Naive thymus-derived CD4-positive, alpha-beta T cell (primary cell): ENCODE measurements at regions not wholly inside any gene's neighbourhood (a gene's known extent, or its start where the extent isn't known, plus 50 kb on each side); places are given as distances from the start of the nearest gene placed in this dataset.
A peak's percentile ranks its signal among the peaks of the same experiment; 100 is the strongest.

Source experiments
- ATAC-seq: fragments of 150-1000 bp; cut with Tn5 transposase; 2 replicates; pipeline ENCODE4 v1.10.0; 2021; ENCODE audit warnings: mild to moderate bottlenecking, moderate library complexity
- CTCF ChIA-PET: fragments of 350-600 bp; sonication (Branson Sonifier 250); formaldehyde crosslinking; loops from one replicate; lab custom pipeline; 2021; ENCODE audit warnings: antibody characterized with exemption; lab: Charles Lee
- POLR2A ChIA-PET: fragments of 350-600 bp; sonication (Branson Sonifier 250); formaldehyde crosslinking; loops from one replicate; lab custom pipeline; 2021; ENCODE audit warnings: antibody characterized with exemption, inconsistent platforms; lab: Charles Lee
- DNase-seq, 9 donors: peaks; one replicate each; pipeline versions ENCODE4 v3.0.0 to v3.0.0-alpha.2; 2020 to 2022; ENCODE audit warnings: mixed read lengths in 1 of 9
- H3K27ac ChIP-seq: one replicate; pipeline ENCODE4 v1.7.0; 2013; ENCODE audit warnings: mild to moderate bottlenecking, low read depth, low read length, moderate library complexity
- H3K27me3 ChIP-seq, 2 donors: one replicate each; pipeline ENCODE4 v1.7.0; 2013; ENCODE audit warnings: low read length in 2 of 2, mild to moderate bottlenecking in 2 of 2, moderate library complexity in 2 of 2; ENCODE audit not compliant: control insufficient read depth in 2 of 2, insufficient read depth in 2 of 2
- H3K36me3 ChIP-seq, 3 experiments: 1 replicate in 2 of 3; 2 replicates in 1 of 3; pipeline ENCODE4 v1.7.0; 2013; ENCODE audit warnings: low read length in 3 of 3, mild to moderate bottlenecking in 3 of 3, moderate library complexity in 1 of 3; ENCODE audit not compliant: insufficient read depth in 3 of 3, control insufficient read depth in 2 of 3
- H3K4me1 ChIP-seq, 2 donors: one replicate each; pipeline ENCODE4 v1.7.0; 2013; ENCODE audit warnings: low read length in 2 of 2, mild to moderate bottlenecking in 2 of 2, moderate library complexity in 1 of 2; ENCODE audit not compliant: control insufficient read depth in 2 of 2, insufficient read depth in 2 of 2
- H3K4me3 ChIP-seq: 2 replicates; pipeline ENCODE4 v1.7.0; 2013; ENCODE audit warnings: mild to moderate bottlenecking, low read length
- H3K9me3 ChIP-seq, 3 experiments: 1 replicate in 2 of 3; 2 replicates in 1 of 3; pipeline ENCODE4 v1.7.0; 2013; ENCODE audit warnings: low read length in 3 of 3; ENCODE audit not compliant: control insufficient read depth in 2 of 3
- H3K27ac Mint-ChIP-seq, 9 donors: one replicate each; pipeline ENCODE4 v1.8.0; 2020 to 2022; ENCODE audit warnings: mixed read lengths in 9 of 9, mild to moderate bottlenecking in 8 of 9, moderate library complexity in 5 of 9, inconsistent platforms in 2 of 9
- H3K27me3 Mint-ChIP-seq, 5 donors: one replicate each; pipeline ENCODE4 v1.8.0; 2021 to 2022; ENCODE audit warnings: mixed read lengths in 5 of 5, mild to moderate bottlenecking in 1 of 5
- H3K36me3 Mint-ChIP-seq, 5 donors: one replicate each; pipeline ENCODE4 v1.8.0; 2020 to 2022; ENCODE audit warnings: mixed read lengths in 5 of 5, mild to moderate bottlenecking in 3 of 5, inconsistent platforms in 1 of 5
- H3K4me1 Mint-ChIP-seq, 7 donors: one replicate each; pipeline ENCODE4 v1.8.0; 2020 to 2022; ENCODE audit warnings: mixed read lengths in 7 of 7, mild to moderate bottlenecking in 3 of 7, inconsistent platforms in 1 of 7
- H3K4me3 Mint-ChIP-seq, 10 donors: one replicate each; pipeline ENCODE4 v1.8.0; 2020 to 2022; ENCODE audit warnings: mild to moderate bottlenecking in 10 of 10, mixed read lengths in 10 of 10, moderate library complexity in 6 of 10, inconsistent platforms in 2 of 10
- H3K9me3 Mint-ChIP-seq, 11 donors: one replicate each; pipeline ENCODE4 v1.8.0; 2020 to 2022; ENCODE audit warnings: mixed read lengths in 11 of 11, mild to moderate bottlenecking in 4 of 11, inconsistent platforms in 1 of 11, moderate library complexity in 1 of 11
- intact Hi-C, 2 donors: fragments of 100-400 bp; cut with micrococcal nuclease; formaldehyde crosslinking; loops; one replicate each; pipeline ENCODE4 v1.15.1; 2023

- POLR2A ChIA-PET, result no interaction called here
- H3K4me3 Mint-ChIP-seq, result no peak overlapping the region
Measured at GRCh38 chr4:173934201-173934600, 349.3 kb downstream of the FBXO8 start.

DNA sequence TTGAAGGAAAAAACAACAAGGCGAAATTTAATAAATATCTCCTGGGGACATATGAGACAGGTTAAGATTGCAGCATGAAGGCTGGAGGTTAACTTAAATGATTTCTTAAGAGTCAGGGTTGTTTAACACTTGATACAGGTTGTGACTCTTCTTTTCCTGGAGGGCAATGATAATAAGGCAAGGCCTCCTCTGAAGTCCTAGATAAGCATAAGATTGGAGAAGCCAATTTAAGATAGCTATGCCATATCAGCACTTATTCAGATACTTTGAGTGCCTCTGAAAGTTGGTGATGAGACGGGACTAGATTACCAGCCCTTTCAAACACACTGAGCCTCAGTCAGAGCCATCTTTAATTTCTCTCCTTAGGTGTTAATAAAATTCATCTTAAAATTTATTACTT, 350.8 kb downstream of the FBXO8 start:
- peaks cover 0 to 15% (median 10%) of the 10 kb centered on the region in 5 donors for H3K27me3 Mint-ChIP-seq
- H3K9me3 Mint-ChIP-seq, result no peaks in the 10 kb centered on the region
- H3K4me1 ChIP-seq, result no peaks in the 10 kb centered on the region
- CTCF ChIA-PET, result no interaction called here
- H3K9me3 ChIP-seq, result no peaks in the 10 kb centered on the region
- no peak overlapping the region for H3K27ac ChIP-seq
- no peak overlapping the region for H3K4me3 ChIP-seq
- no peaks in the 10 kb centered on the region for H3K36me3 ChIP-seq
- H3K36me3 Mint-ChIP-seq, result no peaks in the 10 kb centered on the region
- intact Hi-C loops, result loop anchor here in 1 of 2 donors (5.0 kb wide), 1 partner anchor 500 kb away; no protein-coding TSS in a partner anchor
- no peak for DNase-seq
- no peaks in the 10 kb centered on the region for H3K27me3 ChIP-seq
- no peak for ATAC-seq
- H3K4me3 Mint-ChIP-seq, result no peak overlapping the region
- POLR2A ChIA-PET, result no interaction called here
- H3K27ac Mint-ChIP-seq, result no peak overlapping the region
- no peaks in the 10 kb centered on the region for H3K4me1 Mint-ChIP-seq

More at GRCh38 chr4:173934201-173934600, 349.3 kb downstream of the FBXO8 start:
- peaks cover 0 to 15% (median 10%) of the 10 kb centered on the region in 5 donors for H3K27me3 Mint-ChIP-seq
- Histone ChIP-seq H3K4me1 (no peaks in the 10 kb centered on the region), H3K4me3 (no peak overlapping the region), H3K36me3 (no peaks in the 10 kb centered on the region), H3K27me3 (no peaks in the 10 kb centered on the region), H3K27ac (no peak overlapping the region), H3K9me3 (no peaks in the 10 kb centered on the region)
- H3K36me3 Mint-ChIP-seq, result no peaks in the 10 kb centered on the region
- DNase-seq (no peak), ATAC-seq (no peak)
- no peaks in the 10 kb centered on the region for H3K4me1 Mint-ChIP-seq
- CTCF ChIA-PET, result no interaction called here
- intact Hi-C loops, result loop anchor here in 1 of 2 donors (5.0 kb wide), 1 partner anchor 502 kb away; no protein-coding TSS in a partner anchor
- no peak overlapping the region for H3K27ac Mint-ChIP-seq
- H3K9me3 Mint-ChIP-seq, result no peaks in the 10 kb centered on the region

GRCh38 chr4:173930329-173930967, 353.0 kb downstream of the FBXO8 start:
- Mint-ChIP-seq H3K36me3 (no peaks in the 10 kb centered on the region), H3K4me3 (no peak overlapping the region), H3K9me3 (peaks cover 0 to 5% (median 0%) of the 10 kb centered on the region in 11 donors), H3K4me1 (no peaks in the 10 kb centered on the region), H3K27me3 (peaks cover 0 to 9% (median 0%) of the 10 kb centered on the region in 5 donors), H3K27ac (no peak overlapping the region)
- no peaks in the 10 kb centered on the region for H3K36me3 ChIP-seq
- DNase-seq (no peak), ATAC-seq (no peak)
- H3K9me3 ChIP-seq, result no peaks in the 10 kb centered on the region
- ChIA-PET CTCF (no interaction called here), POLR2A (no interaction called here)
- H3K4me3 ChIP-seq, result no peak overlapping the region
- intact Hi-C loops, result loop anchor here in 1 of 2 donors (5.0 kb wide), 1 partner anchor 498 kb away; no protein-coding TSS in a partner anchor
- no peaks in the 10 kb centered on the region for H3K27me3 ChIP-seq
- no peaks in the 10 kb centered on the region for H3K4me1 ChIP-seq
- H3K27ac ChIP-seq, result no peak overlapping the region

DNA sequence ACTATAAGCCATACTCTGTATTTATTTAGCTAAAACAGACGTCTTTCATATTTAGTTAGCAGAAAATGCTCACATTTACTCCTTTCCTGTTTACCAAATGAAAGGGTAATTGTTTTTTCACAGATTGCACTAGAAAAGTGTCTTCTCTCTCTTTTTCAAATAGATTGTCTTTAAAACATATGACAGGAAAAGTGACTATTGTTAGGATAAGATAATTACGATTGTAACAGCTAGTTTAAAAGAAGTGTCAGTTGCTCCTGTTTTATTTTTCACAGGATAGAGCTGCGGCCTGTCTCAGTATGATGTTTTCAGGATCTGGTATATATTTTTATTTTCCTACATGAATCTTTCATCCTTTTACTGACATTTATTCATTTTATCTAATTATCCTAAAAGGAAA, 353.5 kb downstream of the FBXO8 start:
- ATAC-seq (no peak), DNase-seq (no peak)
- H3K4me1 Mint-ChIP-seq, result no peaks in the 10 kb centered on the region
- peaks cover 0 to 8% (median 0%) of the 10 kb centered on the region in 5 donors for H3K27me3 Mint-ChIP-seq
- ChIA-PET CTCF (no interaction called here), POLR2A (no interaction called here)
- no peaks in the 10 kb centered on the region for H3K9me3 ChIP-seq
- H3K27ac Mint-ChIP-seq, result no peak overlapping the region
- peaks cover 0 to 5% (median 0%) of the 10 kb centered on the region in 11 donors for H3K9me3 Mint-ChIP-seq
- intact Hi-C loops, result loop anchor here in 1 of 2 donors (5.0 kb wide), 1 partner anchor 498 kb away; no protein-coding TSS in a partner anchor
- no peaks in the 10 kb centered on the region for H3K4me1 ChIP-seq
- no peak overlapping the region for H3K27ac ChIP-seq
- H3K36me3 Mint-ChIP-seq, result no peaks in the 10 kb centered on the region
- no peaks in the 10 kb centered on the region for H3K36me3 ChIP-seq
- no peak overlapping the region for H3K4me3 Mint-ChIP-seq
- no peaks in the 10 kb centered on the region for H3K27me3 ChIP-seq
- no peak overlapping the region for H3K4me3 ChIP-seq

- intact Hi-C loops, result no loop called here
Measured at GRCh38 chr4:173924561-173924960, 358.9 kb downstream of the FBXO8 start.

DNA sequence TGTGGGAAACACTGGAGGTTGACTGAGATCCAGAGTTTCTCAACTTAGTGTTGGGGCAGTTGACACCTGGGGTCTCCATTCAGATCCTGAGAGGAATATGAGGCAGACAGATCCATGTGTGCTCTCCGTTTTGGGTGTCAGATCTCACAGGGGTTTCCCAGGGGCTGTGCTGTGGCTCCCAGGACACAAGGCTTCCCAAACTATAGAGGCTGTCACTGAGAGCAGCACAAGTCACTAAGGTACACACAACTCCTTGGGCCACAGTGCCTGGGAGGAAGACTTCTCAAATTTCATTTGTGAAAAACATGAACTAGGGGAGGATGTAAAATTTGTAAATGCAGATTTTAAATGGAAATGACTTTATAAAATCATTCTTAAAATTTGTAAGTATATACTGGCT, 363.6 kb downstream of the FBXO8 start:
- H3K4me1 ChIP-seq, result no peaks in the 10 kb centered on the region
- peaks cover 0 to 4% (median 0%) of the 10 kb centered on the region in 11 donors for H3K9me3 Mint-ChIP-seq

More at GRCh38 chr4:173924561-173924960, 358.9 kb downstream of the FBXO8 start:
- Mint-ChIP-seq H3K27me3 (peaks cover 0 to 6% (median 5%) of the 10 kb centered on the region in 5 donors), H3K36me3 (no peaks in the 10 kb centered on the region), H3K4me3 (no peak overlapping the region), H3K27ac (no peak overlapping the region), H3K4me1 (no peaks in the 10 kb centered on the region), H3K9me3 (peaks cover 0 to 5% (median 0%) of the 10 kb centered on the region in 11 donors)
- ChIA-PET POLR2A (no interaction called here), CTCF (no interaction called here)
- peak; percentile 51 for ATAC-seq
- H3K9me3 ChIP-seq, result no peaks in the 10 kb centered on the region
- H3K4me3 ChIP-seq, result no peak overlapping the region
- H3K4me1 ChIP-seq, result no peaks in the 10 kb centered on the region
- H3K27ac ChIP-seq, result no peak overlapping the region
- no peaks in the 10 kb centered on the region for H3K27me3 ChIP-seq
- no peaks in the 10 kb centered on the region for H3K36me3 ChIP-seq
- DNase-seq, result no peak

DNA sequence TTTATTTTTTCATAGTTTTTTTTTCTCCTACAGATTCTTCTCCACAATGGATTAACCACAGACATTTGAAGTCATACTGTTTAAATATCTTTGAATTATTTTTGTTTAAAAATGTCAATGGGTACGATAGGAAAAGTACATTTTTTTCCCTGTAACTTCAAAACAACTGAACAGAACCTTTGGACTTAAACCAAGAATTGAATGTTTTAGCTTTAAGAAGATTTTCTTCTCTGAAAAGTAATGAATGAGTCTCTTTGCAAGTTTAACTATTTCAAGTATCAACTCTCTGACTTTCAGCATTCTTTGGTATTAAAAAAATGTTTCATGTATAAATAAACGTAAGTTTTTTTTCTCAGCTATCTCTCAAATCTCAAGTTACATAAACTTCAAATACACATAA, 364.3 kb downstream of the FBXO8 start:
- POLR2A ChIA-PET, result no interaction called here
- Histone ChIP-seq H3K27ac (no peak overlapping the region), H3K36me3 (no peaks in the 10 kb centered on the region), H3K4me3 (no peak overlapping the region), H3K9me3 (no peaks in the 10 kb centered on the region), H3K27me3 (no peaks in the 10 kb centered on the region), H3K4me1 (no peaks in the 10 kb centered on the region)
- H3K36me3 Mint-ChIP-seq, result no peaks in the 10 kb centered on the region
- ATAC-seq (no peak), DNase-seq (no peak)
- H3K9me3 Mint-ChIP-seq, result peaks cover 0 to 4% (median 0%) of the 10 kb centered on the region in 11 donors
- H3K27me3 Mint-ChIP-seq, result peaks cover 0 to 6% (median 0%) of the 10 kb centered on the region in 5 donors
- no peak overlapping the region for H3K27ac Mint-ChIP-seq
- no peak overlapping the region for H3K4me3 Mint-ChIP-seq
- CTCF ChIA-PET, result no interaction called here
- no peaks in the 10 kb centered on the region for H3K4me1 Mint-ChIP-seq
- intact Hi-C loops, result no loop called here

More for the DNA sequence above, 363.6 kb downstream of the FBXO8 start:
- Mint-ChIP-seq H3K36me3 (no peaks in the 10 kb centered on the region), H3K27me3 (peaks cover 0 to 6% (median 3%) of the 10 kb centered on the region in 5 donors), H3K4me3 (no peak overlapping the region), H3K4me1 (no peaks in the 10 kb centered on the region), H3K27ac (no peak overlapping the region)
- CTCF ChIA-PET, result no interaction called here
- DNase-seq, result no peak
- no peaks in the 10 kb centered on the region for H3K9me3 ChIP-seq
- POLR2A ChIA-PET, result no interaction called here
- H3K27me3 ChIP-seq, result no peaks in the 10 kb centered on the region
- ATAC-seq, result no peak
- H3K36me3 ChIP-seq, result no peaks in the 10 kb centered on the region
- intact Hi-C loops, result no loop called here
- H3K27ac ChIP-seq, result no peak overlapping the region
- H3K4me3 ChIP-seq, result no peak overlapping the region
